HEK293T (cell line): ENCODE measurements at regions not wholly inside any gene's neighbourhood (a gene's known extent, or its start where the extent isn't known, plus 50 kb on each side); places are given as distances from the start of the nearest gene placed in this dataset.
"Not testable (repeated sequence)": the region's sequence is repeated elsewhere in the genome, so short reads cannot be mapped to it uniquely, and the experiment has no call there.

Experiments
- CTCF ChIA-PET: fragments of 350-600 bp; formaldehyde crosslinking; extraction: SDS; loops from one replicate; lab custom pipeline; 2021; ENCODE audit warnings: antibody characterized with exemption, inconsistent platforms; lab: Yijun Ruan, JAX
- POLR2A ChIA-PET: fragments of 350-600 bp; formaldehyde crosslinking; extraction: SDS; loops from one replicate; lab custom pipeline; 2020; ENCODE audit warnings: antibody characterized with exemption, inconsistent platforms; lab: Yijun Ruan, JAX
- DNase-seq: peaks from one replicate; pipeline ENCODE4 v3.0.0; 2012; ENCODE audit warnings: mixed read lengths; ENCODE audit errors: extremely low spot score
- ARNT ChIP-seq: fragments of 450-650 bp; IDR thresholded peaks from 2 replicates; pipeline ENCODE4 v1.6.1; 2017; ENCODE audit warnings: mild to moderate bottlenecking
- BHLHE40 ChIP-seq: fragments of 450-650 bp; IDR thresholded peaks from 2 replicates; pipeline ENCODE4 v1.6.1; 2016; ENCODE audit warnings: mild to moderate bottlenecking, moderate library complexity, borderline replicate concordance
- CTBP1 ChIP-seq: fragments of 450-650 bp; IDR thresholded peaks from 2 replicates; pipeline ENCODE4 v1.6.1; 2016; ENCODE audit warnings: borderline replicate concordance
- ELF4 ChIP-seq: fragments of 450-650 bp; IDR thresholded peaks from 2 replicates; pipeline ENCODE4 v1.6.1; 2017; ENCODE audit warnings: antibody characterized with exemption
- FOXA1 ChIP-seq: fragments of 450-650 bp; IDR thresholded peaks from 2 replicates; pipeline ENCODE4 v1.6.1; 2016; ENCODE audit warnings: mild to moderate bottlenecking
- FOXK2 ChIP-seq: fragments of 450-650 bp; IDR thresholded peaks from 2 replicates; pipeline ENCODE4 v1.6.1; 2016; ENCODE audit warnings: mild to moderate bottlenecking
- FOXM1 ChIP-seq: fragments of 450-650 bp; IDR thresholded peaks from 2 replicates; pipeline ENCODE4 v1.6.1; 2017; ENCODE audit warnings: mild to moderate bottlenecking, borderline replicate concordance
- HDGF ChIP-seq: fragments of 450-650 bp; IDR thresholded peaks from 2 replicates; pipeline ENCODE4 v1.6.1; 2017; ENCODE audit warnings: antibody characterized with exemption, borderline replicate concordance
- L3MBTL2 ChIP-seq: fragments of 450-650 bp; conservative IDR thresholded peaks from 2 replicates; pipeline ENCODE4 v1.6.1; 2016; ENCODE audit warnings: mild to moderate bottlenecking
- LEF1 ChIP-seq: fragments of 450-650 bp; IDR thresholded peaks from 2 replicates; pipeline ENCODE4 v1.6.1; 2017; ENCODE audit warnings: mild to moderate bottlenecking, borderline replicate concordance
- NFRKB ChIP-seq: fragments of 450-650 bp; IDR thresholded peaks from 2 replicates; pipeline ENCODE4 v1.6.1; 2016; ENCODE audit warnings: mild to moderate bottlenecking, moderate library complexity
- PKNOX1 ChIP-seq: fragments of 450-650 bp; IDR thresholded peaks from 2 replicates; pipeline ENCODE4 v1.6.1; 2016
- SP1 ChIP-seq: fragments of 450-650 bp; IDR thresholded peaks from 2 replicates; pipeline ENCODE4 v1.6.1; 2017
- SUZ12 ChIP-seq: fragments of 450-650 bp; IDR thresholded peaks from 2 replicates; pipeline ENCODE4 v1.6.1; 2016; ENCODE audit warnings: mild to moderate bottlenecking
- TARDBP ChIP-seq: fragments of 450-650 bp; IDR thresholded peaks from 2 replicates; pipeline ENCODE4 v1.6.1; 2016
- ZNF384 ChIP-seq: fragments of 450-650 bp; IDR thresholded peaks from 2 replicates; pipeline ENCODE4 v1.6.1; 2016

- TF ChIP-seq LEF1, result no peak
- no peak for TF ChIP-seq TARDBP
- no peak for TF ChIP-seq HDGF
- TF ChIP-seq CTBP1, result no peak
- no peak for TF ChIP-seq ARNT
- no peak for TF ChIP-seq NFRKB
- TF ChIP-seq L3MBTL2, result no peak
- no peak for TF ChIP-seq SP1
- TF ChIP-seq ZNF384, result no peak
- TF ChIP-seq ELF4, result no peak
- POLR2A ChIA-PET, result no interaction called here
- DNase-seq, result no peak
- CTCF ChIA-PET, result no interaction called here
Measured at GRCh38 chr5:153275695-153276094, 214.8 kb upstream of the GRIA1 start.

- no peak for TF ChIP-seq SP1
- no peak for TF ChIP-seq ZNF384
- no peak for TF ChIP-seq FOXM1
- TF ChIP-seq PKNOX1, result no peak
- TF ChIP-seq HDGF, result no peak
- no peak for TF ChIP-seq FOXK2
- no peak for TF ChIP-seq SUZ12
- TF ChIP-seq ARNT, result no peak
- CTCF ChIA-PET, result no interaction called here
- peak; percentile 11 for DNase-seq
- POLR2A ChIA-PET, result no interaction called here
Measured at GRCh38 chr5:153276151-153276550, 214.3 kb upstream of the GRIA1 start.

- DNase-seq, CTCF ChIA-PET: not testable (repeated sequence)
Measured at GRCh38 chr5:153296251-153296844, 194.1 kb upstream of the GRIA1 start.

GRCh38 chr5:153299891-153300290, 190.6 kb upstream of the GRIA1 start:
- TF ChIP-seq TARDBP (no peak), FOXM1 (no peak), PKNOX1 (no peak), CTBP1 (no peak), ARNT (no peak), FOXK2 (no peak), L3MBTL2 (no peak), FOXA1 (no peak), ELF4 (no peak), NFRKB (no peak), ZNF384 (no peak), SP1 (no peak), HDGF (no peak), LEF1 (no peak), SUZ12 (no peak), BHLHE40 (no peak)
- ChIA-PET POLR2A (no interaction called here), CTCF (no interaction called here)
- DNase-seq, result no peak

More at GRCh38 chr5:153296251-153296844, 194.1 kb upstream of the GRIA1 start:
- POLR2A ChIA-PET, result not testable (repeated sequence)

GRCh38 chr5:153308282-153308681, 182.2 kb upstream of the GRIA1 start:
- TF ChIP-seq HDGF (no peak), PKNOX1 (no peak), FOXA1 (no peak), SUZ12 (no peak), FOXM1 (no peak), ZNF384 (no peak), SP1 (no peak), L3MBTL2 (no peak), BHLHE40 (no peak), TARDBP (no peak), CTBP1 (no peak), FOXK2 (no peak), NFRKB (no peak), LEF1 (no peak), ELF4 (no peak), ARNT (no peak)
- ChIA-PET CTCF (no interaction called here), POLR2A (no interaction called here)
- DNase-seq, result no peak

GRCh38 chr5:153318556-153318955, 171.9 kb upstream of the GRIA1 start:
- ChIA-PET CTCF (no interaction called here), POLR2A (no interaction called here)
- TF ChIP-seq SP1 (no peak), ARNT (no peak), NFRKB (no peak), FOXK2 (no peak), LEF1 (no peak), L3MBTL2 (no peak), BHLHE40 (no peak), FOXA1 (no peak), PKNOX1 (no peak), ZNF384 (no peak), SUZ12 (no peak), TARDBP (no peak)
- no peak for DNase-seq
